Mammary epithelial cell (primary cell): ENCODE measurements at regions not wholly inside any gene's neighbourhood (a gene's known extent, or its start where the extent isn't known, plus 50 kb on each side); places are given as distances from the start of the nearest gene placed in this dataset.
"Not testable (repeated sequence)": the region's sequence is repeated elsewhere in the genome, so short reads cannot be mapped to it uniquely, and the experiment has no call there.

Experiments
- EZH2 ChIP-seq: IDR thresholded peaks from 2 replicates; pipeline ENCODE4 v1.6.1; 2012; ENCODE audit warnings: low read length, inconsistent platforms, borderline replicate concordance
- TF ChIP-seq, protein P1 (sequence below), 2 donors: IDR thresholded peaks in 1 of 2; conservative IDR thresholded peaks in 1 of 2; 2 replicates each; pipeline ENCODE4 v1.5.1; 2011 to 2012; ENCODE audit warnings: inconsistent platforms in 2 of 2, low read length in 2 of 2, mild to moderate bottlenecking in 2 of 2, control low read depth in 1 of 2, low read depth in 1 of 2; ENCODE audit not compliant: insufficient read depth in 1 of 2; ENCODE audit errors: extremely low read depth in 1 of 2

DNA sequence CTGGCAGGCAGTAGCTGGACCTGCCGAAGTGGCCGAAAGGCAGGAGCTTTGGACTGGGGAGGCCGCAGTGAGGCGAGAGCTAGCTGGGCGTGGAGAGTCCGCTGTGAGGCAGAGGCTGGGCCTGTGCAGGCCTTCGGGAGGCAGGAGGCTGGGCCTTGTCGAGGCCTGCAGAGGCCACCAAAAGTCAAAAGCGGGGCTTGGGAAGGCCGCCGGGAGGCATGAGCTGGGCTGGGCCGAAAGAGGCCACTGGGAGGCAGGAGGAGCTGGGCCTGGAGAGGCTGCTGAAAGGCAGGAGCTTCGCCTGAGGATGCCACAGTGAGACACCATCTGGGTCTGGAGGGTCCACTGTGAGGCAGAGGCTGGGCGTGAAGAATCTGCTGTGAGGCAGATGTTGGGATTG lies 105.8 kb upstream of the TP53BP2 start:
- TF ChIP-seq, protein P1, sequence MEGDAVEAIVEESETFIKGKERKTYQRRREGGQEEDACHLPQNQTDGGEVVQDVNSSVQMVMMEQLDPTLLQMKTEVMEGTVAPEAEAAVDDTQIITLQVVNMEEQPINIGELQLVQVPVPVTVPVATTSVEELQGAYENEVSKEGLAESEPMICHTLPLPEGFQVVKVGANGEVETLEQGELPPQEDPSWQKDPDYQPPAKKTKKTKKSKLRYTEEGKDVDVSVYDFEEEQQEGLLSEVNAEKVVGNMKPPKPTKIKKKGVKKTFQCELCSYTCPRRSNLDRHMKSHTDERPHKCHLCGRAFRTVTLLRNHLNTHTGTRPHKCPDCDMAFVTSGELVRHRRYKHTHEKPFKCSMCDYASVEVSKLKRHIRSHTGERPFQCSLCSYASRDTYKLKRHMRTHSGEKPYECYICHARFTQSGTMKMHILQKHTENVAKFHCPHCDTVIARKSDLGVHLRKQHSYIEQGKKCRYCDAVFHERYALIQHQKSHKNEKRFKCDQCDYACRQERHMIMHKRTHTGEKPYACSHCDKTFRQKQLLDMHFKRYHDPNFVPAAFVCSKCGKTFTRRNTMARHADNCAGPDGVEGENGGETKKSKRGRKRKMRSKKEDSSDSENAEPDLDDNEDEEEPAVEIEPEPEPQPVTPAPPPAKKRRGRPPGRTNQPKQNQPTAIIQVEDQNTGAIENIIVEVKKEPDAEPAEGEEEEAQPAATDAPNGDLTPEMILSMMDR (conservative IDR thresholded peaks at IDR 0.05 in 1 of 2, IDR thresholded peaks at IDR 0.05 in 1 of 2; ENCODE audit: extremely low read depth in 1 of 2, insufficient read depth in 1 of 2, low read depth in 1 of 2, low read length in 2 of 2), result not testable (repeated sequence)
- not testable (repeated sequence) for TF ChIP-seq EZH2
